HEK293 (cell line): ENCODE measurements at regions not wholly inside any gene's neighbourhood (a gene's known extent, or its start where the extent isn't known, plus 50 kb on each side); places are given as distances from the start of the nearest gene placed in this dataset.

Experiments used
- ZNF354C ChIP-seq: fragments of 450-650 bp; formaldehyde crosslinking; IDR thresholded peaks from 2 replicates; pipeline ENCODE4 v1.5.1; 2016; ENCODE audit warnings: missing biosample characterization, missing genetic modification characterization, low read depth, borderline replicate concordance
- ZNF391 ChIP-seq: fragments of 450-650 bp; formaldehyde crosslinking; IDR thresholded peaks from 2 replicates; pipeline ENCODE4 v1.5.1; 2016; ENCODE audit warnings: low read depth, missing biosample characterization, missing genetic modification characterization, borderline replicate concordance
- ZNF404 ChIP-seq: fragments of 450-650 bp; formaldehyde crosslinking; IDR thresholded peaks from 2 replicates; pipeline ENCODE4 v1.5.1; 2017; ENCODE audit warnings: missing biosample characterization, missing genetic modification characterization
- TF ChIP-seq, protein P1 (sequence below): fragments of 450-650 bp; formaldehyde crosslinking; IDR thresholded peaks from 2 replicates; pipeline ENCODE4 v1.5.1; 2016; ENCODE audit warnings: missing biosample characterization, missing genetic modification characterization
- TF ChIP-seq, protein P2 (sequence below): fragments of 450-650 bp; formaldehyde crosslinking; IDR thresholded peaks from 2 replicates; pipeline ENCODE4 v1.5.1; 2016; ENCODE audit warnings: missing biosample characterization, missing genetic modification characterization

DNA sequence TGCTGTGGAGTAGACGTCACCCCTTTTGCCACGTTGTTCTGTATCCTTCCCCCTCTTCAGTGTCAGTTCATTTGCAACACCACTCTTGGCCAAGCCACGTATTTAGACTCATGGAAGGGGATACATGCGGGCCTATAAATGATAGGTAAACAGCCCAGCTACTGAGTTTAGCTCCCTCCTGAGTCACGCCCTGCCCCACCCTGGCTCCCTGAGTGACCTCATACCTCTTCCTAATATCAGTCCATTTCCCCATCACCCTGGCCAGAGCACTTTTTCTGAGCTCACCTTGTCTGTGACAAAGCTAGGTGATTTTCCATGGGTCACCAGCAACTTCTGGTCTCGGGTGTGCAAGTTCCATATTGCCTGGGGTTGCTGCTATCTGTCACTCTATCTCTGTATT, 147.2 kb upstream of the MAF start:
- TF ChIP-seq ZNF354C (tag by site-specific recombination) (no peak), ZNF404 (tag by site-specific recombination) (no peak), ZNF391 (no peak)
- TF ChIP-seq, protein P1, sequence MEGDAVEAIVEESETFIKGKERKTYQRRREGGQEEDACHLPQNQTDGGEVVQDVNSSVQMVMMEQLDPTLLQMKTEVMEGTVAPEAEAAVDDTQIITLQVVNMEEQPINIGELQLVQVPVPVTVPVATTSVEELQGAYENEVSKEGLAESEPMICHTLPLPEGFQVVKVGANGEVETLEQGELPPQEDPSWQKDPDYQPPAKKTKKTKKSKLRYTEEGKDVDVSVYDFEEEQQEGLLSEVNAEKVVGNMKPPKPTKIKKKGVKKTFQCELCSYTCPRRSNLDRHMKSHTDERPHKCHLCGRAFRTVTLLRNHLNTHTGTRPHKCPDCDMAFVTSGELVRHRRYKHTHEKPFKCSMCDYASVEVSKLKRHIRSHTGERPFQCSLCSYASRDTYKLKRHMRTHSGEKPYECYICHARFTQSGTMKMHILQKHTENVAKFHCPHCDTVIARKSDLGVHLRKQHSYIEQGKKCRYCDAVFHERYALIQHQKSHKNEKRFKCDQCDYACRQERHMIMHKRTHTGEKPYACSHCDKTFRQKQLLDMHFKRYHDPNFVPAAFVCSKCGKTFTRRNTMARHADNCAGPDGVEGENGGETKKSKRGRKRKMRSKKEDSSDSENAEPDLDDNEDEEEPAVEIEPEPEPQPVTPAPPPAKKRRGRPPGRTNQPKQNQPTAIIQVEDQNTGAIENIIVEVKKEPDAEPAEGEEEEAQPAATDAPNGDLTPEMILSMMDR (tag by site-specific recombination), result no peak
- TF ChIP-seq, protein P2, sequence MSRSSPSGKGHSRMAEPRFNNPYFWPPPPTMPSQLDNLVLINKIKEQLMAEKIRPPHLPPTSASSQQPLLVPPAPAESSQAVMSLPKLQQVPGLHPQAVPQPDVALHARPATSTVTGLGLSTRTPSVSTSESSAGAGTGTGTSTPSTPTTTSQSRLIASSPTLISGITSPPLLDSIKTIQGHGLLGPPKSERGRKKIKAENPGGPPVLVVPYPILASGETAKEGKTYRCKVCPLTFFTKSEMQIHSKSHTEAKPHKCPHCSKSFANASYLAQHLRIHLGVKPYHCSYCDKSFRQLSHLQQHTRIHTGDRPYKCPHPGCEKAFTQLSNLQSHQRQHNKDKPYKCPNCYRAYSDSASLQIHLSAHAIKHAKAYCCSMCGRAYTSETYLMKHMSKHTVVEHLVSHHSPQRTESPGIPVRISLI, result no peak
